ENCODE measurements at regions not wholly inside any gene's neighbourhood (a gene's known extent, or its start where the extent isn't known, plus 50 kb on each side); places are given as distances from the start of the nearest gene placed in this dataset.
"Not testable (repeated sequence)": the region's sequence is repeated elsewhere in the genome, so short reads cannot be mapped to it uniquely, and the experiment has no call there.

- DNase-seq: not testable (repeated sequence)
Measured at GRCh38 chr5:144055391-144055790, 115.1 kb downstream of the YIPF5 start.

DNA sequence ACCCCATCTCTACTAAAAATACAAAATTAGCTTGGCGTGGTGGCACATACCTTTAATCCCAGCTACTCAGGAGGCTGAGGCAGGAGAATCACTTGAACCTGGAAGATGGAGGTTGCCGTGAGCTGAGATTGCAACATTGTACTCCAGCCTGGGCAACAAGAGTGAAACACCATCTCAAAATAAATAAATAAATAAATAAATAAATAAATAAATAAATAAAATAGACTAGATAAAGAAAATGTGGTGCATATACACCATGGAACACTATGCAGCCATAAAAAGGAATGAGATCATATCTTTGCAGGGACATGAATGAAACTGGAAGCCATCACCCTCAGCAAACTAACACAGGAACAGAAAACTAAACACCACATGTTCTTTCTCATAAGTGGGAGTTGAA, 110.4 kb downstream of the YIPF5 start:
- DNase-seq: not testable (repeated sequence)

- no peak for DNase-seq
Measured at GRCh38 chr5:144060598-144060997, 109.9 kb downstream of the YIPF5 start.

DNA sequence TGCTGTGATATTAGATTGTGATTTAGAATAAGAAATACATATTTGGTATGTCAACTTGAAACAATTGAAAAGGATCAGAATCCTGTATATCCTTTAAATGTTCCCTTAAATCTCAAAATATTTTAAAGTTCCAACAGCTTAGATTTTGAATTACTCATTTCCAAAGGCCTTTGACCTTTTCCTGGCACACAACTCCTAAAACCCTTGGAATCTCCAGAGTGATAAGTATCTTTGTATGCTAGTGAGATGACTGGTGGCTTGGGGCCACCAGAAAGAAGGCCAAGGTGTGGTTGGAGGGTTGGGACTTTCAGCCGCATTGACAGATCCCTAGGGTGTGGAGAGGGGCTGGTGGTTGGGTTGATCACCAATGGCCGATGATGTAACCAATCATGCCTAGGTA, 104.7 kb downstream of the YIPF5 start:
- no peak for DNase-seq

- DNase-seq: no peak
Measured at GRCh38 chr5:144072518-144072927, 97.9 kb downstream of the YIPF5 start.

GRCh38 chr5:144076521-144077083, 93.9 kb downstream of the YIPF5 start:
- no peak for DNase-seq

DNA sequence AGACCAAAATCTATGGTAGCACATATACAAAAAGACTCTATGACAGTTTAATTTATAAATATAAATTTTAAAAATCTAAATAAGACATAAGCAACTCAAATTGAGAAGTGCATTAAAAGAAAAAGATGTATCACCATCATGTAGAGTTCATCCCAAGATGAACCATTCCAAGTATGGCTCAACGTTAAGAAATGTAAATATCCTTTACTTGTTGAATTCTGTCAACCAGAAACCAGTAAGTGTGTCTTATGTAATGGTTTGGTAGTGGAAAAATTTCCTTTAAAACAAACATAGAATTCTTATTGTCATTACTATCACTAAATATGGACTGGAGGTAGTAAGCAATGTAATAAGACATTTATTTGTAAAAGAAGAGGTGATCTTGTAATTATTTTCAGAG, 87.3 kb downstream of the YIPF5 start:
- no peak for DNase-seq

DNA sequence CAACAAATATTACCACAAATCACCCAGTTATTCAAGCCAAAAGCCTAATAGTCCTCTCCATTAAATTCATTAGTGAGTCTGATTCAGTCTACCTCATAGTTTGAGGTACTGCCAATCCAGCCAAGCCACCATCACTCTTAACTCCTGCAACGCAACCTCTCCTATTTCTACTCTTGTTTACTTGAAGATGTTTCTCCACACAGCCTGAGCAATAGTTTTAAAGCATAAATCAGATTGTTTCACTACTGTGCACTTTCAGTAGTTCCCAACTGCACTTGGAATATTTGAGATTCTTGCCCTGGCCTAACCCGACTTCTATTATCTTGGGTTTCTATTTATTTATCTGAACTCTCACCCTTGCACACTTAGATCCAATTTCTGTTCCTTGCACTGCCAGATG, 85.5 kb downstream of the YIPF5 start:
- DNase-seq: no peak

DNA sequence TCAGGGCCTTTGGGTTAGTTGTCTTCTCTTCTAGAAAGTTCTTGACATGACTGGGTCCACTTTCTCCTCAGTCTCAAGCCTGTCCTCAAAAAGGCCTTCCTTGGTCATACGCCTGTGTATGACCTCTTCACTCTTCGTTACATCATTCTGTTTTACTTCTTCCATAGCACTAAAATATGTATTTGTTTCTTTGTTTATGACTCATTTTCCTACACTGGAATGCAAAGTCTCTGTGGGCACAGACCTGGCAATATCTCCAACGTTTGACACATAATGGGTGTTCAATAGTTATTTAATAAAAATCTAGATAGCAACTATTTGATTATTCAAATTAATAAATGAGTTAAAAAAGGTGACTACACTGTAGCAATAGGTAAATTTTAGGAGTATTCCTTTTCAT, 85.1 kb downstream of the YIPF5 start:
- DNase-seq: no peak

- no peak for DNase-seq
Measured at GRCh38 chr5:144086295-144086694, 84.2 kb downstream of the YIPF5 start.

- no peak for DNase-seq
Measured at GRCh38 chr5:144087576-144087975, 82.9 kb downstream of the YIPF5 start.

DNA sequence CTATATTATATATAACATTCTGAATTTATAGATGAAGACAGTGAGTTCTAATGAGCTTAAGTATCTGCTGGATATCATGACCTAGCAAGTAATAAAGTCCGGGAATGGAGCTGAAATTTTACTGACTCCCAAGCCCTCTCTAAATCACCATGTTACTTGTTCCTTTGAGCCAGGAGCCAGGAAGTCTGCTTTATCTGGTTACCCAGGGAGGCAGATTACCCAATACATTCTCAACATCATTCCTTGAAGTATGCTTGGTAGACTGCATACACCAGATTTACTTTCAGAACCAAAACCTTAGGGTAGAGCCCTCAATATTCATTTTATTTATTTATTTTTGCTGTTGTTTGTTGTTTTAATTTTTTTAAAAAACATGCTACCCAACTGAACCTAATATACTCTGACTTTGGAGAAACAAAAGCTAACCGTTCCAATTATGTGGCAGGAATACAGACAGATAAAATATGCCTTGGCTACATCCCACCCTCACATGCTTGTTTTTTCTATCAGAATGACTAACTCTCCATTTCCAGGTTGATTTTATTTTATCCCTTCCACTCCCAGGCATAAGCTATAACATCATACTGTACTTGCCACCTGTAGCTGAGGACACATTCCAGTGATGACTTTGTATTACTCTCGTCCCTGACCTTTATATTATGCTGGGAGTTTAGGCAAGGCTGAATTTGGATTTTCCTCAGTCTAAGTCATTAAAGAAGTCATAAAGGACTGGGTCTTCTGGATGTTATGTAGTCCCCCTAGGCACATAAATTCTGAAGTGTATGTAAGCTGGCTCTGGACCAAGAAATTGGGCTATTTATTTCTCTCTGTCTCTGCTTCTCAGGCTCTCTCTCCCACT, 82.0 kb downstream of the YIPF5 start:
- DNase-seq: no peak

- no peak for DNase-seq
Measured at GRCh38 chr5:144089401-144090021, 80.9 kb downstream of the YIPF5 start.

DNA sequence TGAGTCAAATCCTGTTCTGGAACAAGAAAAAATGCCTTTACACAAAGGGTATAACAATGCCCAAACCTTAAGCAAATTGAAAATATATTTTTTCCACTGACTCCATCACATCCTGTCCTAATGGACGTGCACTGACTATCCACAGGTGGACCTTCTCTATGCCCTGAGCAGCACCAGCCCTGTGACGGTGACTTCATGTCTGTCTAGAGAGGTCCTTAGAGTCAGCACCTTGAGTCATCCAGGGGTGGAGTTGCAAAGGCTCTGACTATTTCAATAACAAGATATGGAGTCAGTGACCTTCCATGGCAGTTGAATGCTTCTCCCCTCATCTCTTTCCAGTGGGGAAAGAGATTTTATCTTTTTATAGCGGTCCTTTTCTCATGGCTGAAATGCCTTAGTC, 78.0 kb downstream of the YIPF5 start:
- no peak for DNase-seq

- no peak for DNase-seq
Measured at GRCh38 chr5:144093400-144093799, 77.1 kb downstream of the YIPF5 start.

GRCh38 chr5:144093868-144094267, 76.6 kb downstream of the YIPF5 start:
- DNase-seq: no peak

DNA sequence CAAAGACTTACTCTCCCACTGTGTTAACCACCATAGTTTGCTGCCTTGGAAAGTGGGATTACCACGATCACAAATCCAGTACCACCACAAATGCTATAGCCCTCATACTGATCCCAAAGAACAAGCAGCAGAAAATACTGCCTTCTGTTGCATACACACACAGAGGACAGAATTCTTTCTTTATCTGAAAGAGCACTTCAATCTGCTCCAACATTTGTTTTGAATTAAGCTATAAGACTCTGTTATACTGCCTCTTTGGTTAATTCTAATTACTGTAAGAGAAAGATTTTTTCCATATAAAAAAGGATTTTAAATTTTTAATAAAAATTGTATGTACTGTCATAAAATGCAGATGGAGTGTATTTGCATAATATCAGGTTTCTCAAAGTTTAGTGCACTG, 69.8 kb downstream of the YIPF5 start:
- DNase-seq: no peak

DNA sequence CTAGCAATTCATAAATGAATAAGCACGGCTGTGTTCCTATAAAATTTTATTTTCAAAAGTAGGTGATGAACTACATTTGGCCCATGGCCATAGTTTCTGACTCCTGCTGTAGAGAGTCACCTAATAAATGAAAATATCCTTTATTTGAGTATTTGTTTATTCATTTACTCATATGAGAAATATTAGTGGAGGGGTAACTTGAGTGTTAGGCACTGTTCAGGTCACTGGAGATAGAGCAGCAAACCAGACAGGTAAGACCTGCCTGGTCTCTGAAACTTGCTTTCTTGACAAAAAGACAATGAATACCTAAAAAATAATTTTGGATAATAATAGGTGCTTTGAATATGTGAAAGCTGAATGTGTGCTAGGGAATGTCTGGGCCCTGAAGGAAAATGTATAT, 68.8 kb downstream of the YIPF5 start:
- no peak for DNase-seq

DNA sequence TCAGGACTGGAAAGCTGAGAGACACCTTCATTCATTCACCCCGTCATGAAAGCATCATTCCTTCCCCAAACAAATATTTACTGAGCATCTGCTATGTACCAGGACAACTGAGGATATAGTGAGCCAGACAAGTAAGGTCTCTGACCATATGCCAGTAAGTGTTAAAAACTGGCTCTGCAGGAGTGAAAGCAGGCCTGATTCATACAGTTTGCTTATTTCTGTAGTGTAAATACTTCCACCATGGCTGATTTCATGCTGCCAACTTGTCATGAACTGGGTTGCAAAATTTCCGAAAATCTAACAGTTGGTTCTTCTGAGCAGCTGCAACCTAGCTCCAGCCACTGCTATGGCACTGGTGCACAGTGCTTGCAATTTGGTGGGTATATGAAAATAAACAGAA, 68.1 kb downstream of the YIPF5 start:
- no peak for DNase-seq

DNA sequence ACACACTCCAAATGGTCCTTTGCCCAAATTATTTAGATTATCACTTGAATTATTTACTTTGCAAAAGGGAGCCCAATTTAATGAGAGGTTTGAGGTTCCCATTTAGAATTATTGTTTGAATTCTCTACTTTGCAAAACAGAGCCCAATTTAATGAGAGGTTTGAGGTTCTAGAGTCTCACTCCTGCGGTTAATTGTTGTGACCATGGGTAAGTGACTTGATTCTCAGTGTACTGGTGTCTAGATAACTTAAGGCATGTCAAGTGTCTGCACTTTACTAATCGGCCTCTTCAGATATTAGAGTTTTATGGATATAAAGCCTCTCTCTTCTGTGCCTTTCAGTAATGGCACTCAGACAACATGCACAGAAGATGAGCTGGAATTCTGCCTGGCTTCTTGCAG, 67.5 kb downstream of the YIPF5 start:
- DNase-seq: no peak

DNA sequence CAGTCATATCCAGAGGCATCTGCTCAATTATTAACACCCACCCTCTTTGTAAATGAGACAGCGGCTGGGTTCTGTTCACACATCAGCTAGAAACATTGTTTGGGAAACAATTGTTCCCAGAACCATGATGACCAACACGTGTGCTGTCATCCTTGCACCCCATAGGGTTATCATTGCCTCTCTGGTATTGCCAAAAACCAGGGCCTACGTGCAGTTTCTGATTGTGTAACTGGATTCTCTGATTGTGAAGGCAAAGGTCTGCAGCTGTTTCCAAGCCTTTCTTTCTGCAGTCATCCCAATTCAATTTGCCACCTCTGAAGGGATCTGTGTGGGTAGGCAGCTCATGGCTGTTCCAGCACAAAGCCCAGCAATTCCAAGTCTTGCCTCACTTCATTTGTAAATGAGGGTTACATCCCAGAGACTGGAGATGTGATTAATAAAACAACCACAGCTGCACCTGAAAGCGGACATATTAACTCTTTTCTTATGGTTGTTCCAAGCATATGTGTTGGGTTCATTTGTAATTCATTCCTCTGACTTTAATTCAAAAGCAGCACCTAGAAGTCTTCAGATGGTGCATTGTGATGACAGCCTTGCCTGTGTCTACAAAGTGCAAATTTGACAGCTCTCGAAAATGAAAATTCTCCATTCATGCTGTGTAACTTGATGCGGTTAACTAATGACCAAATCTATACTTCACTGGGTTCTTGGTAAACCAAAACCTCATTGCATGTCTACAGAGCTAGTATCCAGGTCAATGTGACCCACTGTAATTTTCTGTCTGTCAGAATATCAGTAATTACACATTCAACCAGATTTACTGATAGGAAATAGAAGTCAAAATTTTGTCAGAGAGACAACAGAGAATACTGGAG, 66.6 kb downstream of the YIPF5 start:
- DNase-seq: no peak

- DNase-seq: no peak
Measured at GRCh38 chr5:144105371-144105770, 65.1 kb downstream of the YIPF5 start.

Measured in amygdala (tissue), 56 donors.